Stimulated activated CD4-positive, alpha-beta T cell treated with anti-CD3 and anti-CD28 coated beads, Interleukin-1b, Interleukin-23, amount 100 ng/mL, for 4 hours (primary cell): ENCODE measurements at regions not wholly inside any gene's neighbourhood (a gene's known extent, or its start where the extent isn't known, plus 50 kb on each side); places are given as distances from the start of the nearest gene placed in this dataset.
"Not testable (repeated sequence)": the region's sequence is repeated elsewhere in the genome, so short reads cannot be mapped to it uniquely, and the experiment has no call there.

Experiments used
- DNase-seq, 2 donors: peaks; one replicate each; pipeline ENCODE4 v3.0.0-alpha.2; 2020; ENCODE audit warnings: low read depth in 2 of 2

GRCh38 chr5:124871303-124871702 is 124.9 kb upstream of the ZNF608 start:
- no peak for DNase-seq

DNA sequence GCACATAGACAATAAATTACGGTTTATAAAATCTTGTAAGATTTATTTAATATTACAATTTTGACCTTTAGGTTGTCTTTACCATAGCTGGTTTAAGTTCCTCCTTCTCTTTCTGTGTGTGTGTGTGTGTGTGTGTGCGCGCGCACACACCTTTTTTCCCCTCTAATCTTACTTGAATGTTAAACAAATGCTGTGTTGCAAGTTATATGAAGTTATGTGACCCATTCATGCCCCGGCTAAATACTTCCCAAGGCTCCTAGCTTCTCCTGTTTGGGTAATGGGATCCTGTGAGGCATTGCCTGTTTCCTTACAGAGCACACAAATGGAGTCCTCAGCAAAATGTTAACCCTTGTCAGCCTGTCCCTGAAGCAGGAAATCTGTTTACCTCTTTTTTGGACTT is 125.6 kb upstream of the ZNF608 start:
- DNase-seq = no peak

- DNase-seq = no peak
Observed at GRCh38 chr5:124872615-124873014, 126.2 kb upstream of the ZNF608 start.

DNA sequence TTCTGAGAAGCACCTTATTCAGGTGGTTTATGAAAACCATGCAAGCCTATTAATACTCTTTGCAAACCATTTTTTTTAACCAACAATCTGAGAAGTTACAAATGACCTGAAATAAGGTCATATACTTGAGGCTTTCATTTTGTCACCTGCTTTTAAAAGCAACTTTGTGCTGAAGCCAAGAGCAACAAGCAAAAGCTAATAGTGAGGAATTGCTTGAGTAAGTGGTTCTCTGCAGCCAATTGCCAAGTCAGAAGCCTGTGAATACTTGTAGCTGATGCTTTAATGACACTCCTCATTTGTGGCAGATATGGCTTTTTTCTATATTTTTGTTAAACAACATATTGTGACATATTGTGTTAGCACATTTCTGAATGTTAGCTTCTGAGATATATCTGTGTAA is 126.7 kb upstream of the ZNF608 start:
- DNase-seq = no peak

DNA sequence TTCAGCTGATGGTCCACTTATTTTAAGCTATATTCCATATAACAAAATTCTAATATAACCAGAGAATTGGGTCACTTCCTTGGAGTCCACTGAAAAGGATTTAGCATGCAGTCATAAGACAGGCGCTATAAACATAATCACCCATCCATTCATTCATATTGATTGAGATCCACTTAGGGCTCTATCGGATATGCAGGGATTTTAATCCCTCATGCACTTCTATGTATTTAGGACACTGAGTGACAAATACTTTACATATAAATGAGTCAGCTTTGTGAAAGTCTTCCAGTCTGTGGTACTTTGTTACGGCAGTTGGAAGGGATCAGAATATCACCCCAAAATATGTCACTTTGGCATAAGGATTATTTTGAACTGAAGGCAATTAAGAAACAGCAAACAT is 127.3 kb upstream of the ZNF608 start:
- no peak for DNase-seq

DNA sequence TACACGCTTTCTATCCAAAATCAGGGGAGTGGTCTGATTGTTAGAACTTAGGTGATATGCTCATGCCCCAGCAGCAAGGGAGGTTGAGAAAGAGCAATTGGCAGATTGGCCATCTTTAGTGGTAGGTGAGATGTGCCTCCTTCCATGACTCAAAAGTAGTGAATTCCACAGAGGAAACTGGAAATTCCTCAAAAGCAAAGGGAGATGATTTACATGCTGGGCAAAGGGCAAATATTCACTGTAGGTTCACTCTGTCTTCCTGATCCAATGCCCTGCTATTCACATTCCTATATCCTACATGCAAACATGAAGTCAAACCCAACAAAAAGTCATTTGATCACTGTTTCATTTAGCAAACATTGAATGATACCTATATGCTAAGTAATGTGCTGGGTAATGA is 130.1 kb upstream of the ZNF608 start:
- no peak for DNase-seq

GRCh38 chr5:124876983-124877382 is 130.5 kb upstream of the ZNF608 start:
- DNase-seq = no peak

DNA sequence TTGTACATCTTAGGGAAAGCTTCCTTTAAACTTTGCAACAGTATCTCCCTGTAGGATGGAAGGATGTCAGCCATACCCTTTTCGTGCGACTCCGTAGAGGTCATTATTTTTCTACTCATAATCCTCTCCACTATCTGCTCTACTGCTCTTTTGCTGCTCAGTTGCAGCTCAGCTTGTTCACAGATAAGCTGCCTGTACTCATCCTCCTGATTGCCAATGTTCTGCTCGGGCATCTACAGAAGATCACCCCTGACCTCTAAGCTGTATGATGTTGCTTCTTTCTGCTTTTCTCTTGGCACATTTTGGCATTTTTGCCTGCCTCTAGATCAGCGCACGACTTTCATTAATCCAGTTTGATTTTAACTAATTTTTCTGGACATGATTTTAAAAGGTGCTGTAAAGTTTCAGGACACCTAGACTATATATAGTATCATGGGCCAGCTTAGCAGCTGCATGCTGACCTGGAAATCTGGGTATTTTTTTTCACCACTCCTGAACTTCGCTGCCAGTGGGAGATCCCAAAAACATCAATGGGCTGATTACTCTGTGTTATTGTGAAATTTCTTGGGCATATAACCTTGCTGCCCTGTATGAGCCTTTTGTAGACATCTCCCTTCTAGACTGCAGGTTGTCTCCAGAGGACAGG is 131.2 kb upstream of the ZNF608 start:
- DNase-seq = no peak

DNA sequence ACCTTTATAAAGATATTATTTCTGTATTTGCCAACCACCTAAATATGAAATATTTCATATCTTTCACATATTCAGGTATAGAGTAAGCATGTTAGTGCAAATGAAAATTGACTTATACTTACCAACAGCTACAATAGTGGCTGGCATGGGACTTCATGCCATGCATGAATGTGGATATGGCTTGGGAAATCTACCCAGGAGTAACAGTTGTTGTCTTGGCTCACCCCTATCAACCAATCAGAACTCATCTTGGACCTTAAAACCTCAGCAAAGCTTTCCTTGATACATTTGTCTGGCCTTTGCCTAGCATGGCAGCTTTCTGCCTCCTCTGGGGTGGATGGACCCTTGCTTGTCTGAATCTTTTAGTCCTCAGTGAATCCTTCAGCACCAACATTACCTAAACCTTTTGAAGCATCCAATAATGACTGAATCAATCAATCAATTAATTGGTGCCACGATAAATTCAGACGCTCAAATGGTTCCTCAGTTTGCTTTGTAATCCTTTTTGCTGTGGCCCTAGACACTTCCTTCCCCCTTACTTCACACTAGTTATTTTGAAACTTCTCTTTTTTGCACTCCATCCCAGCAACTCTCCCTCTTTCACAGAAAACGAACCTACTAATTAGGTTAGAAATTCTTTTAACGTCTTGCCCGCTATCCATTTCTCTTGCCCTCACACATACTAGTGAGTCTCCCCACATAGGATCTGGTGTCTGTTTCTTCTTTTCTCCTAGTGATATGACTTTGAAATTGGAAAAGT is 132.3 kb upstream of the ZNF608 start:
- no peak for DNase-seq

GRCh38 chr5:124880903-124881697 is 134.7 kb upstream of the ZNF608 start:
- no peak for DNase-seq

DNA sequence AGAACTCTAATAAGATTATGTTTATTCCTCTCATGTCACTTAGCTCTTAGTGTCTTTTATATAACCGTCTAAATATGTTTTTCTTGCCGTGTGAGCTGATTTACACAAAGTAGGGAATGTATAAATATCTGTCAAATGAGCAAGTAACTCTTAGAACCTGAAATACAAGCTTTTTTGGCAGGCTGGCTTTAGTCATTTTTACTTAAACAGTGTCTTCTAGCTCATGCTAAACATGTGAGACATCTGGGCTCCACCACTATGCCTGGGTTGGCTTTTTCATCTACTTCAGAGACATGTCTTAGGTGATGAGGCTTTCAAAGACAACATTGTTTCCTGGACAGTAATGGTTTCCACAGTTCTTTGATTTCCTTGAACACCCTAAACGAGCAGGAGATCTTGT is 137.2 kb upstream of the ZNF608 start:
- no peak for DNase-seq

- no peak for DNase-seq
Observed at GRCh38 chr5:124884114-124884513, 137.7 kb upstream of the ZNF608 start.

DNA sequence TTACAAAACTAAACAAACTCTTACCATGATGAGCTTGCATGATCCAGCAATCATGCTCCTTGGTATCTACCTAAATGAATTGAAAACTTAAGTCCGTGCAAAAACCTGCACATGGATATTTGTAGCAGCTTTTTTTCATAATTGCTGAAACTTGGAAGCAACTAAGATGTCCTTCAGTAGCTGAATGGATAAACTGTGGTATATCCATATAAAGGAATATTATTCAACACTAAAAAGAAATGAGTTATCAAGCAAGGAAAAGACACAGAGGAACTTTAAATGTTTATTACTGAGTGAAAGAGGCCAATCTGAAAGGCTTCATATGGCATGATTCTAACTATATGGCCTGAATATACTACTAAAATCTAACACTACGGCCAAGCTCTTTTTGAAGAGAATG is 139.1 kb upstream of the ZNF608 start:
- no peak for DNase-seq

- DNase-seq = no peak
Observed at GRCh38 chr5:124887223-124887622, 140.8 kb upstream of the ZNF608 start.

DNA sequence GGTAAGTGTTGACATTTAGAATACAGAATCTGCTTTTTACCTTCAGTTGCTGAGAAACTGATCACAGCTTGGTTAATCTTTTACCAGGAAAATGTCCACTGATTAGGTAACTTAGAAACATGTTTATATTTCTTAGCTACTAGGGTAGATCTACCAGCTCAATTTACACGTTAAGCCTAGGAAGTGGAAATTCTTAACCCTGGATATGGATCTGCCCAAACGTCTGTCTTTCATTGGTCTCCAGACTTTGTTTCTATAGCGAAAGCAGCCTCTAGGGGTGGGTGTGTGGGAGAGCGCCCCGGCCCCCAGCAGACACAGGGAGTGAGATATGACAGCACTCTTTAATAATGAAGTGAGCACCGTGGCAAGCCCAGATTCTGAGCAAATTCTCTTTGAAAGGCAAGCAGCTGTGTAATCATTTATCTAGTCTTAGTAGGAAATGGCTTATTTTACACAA is 141.6 kb upstream of the ZNF608 start:
- no peak for DNase-seq

DNA sequence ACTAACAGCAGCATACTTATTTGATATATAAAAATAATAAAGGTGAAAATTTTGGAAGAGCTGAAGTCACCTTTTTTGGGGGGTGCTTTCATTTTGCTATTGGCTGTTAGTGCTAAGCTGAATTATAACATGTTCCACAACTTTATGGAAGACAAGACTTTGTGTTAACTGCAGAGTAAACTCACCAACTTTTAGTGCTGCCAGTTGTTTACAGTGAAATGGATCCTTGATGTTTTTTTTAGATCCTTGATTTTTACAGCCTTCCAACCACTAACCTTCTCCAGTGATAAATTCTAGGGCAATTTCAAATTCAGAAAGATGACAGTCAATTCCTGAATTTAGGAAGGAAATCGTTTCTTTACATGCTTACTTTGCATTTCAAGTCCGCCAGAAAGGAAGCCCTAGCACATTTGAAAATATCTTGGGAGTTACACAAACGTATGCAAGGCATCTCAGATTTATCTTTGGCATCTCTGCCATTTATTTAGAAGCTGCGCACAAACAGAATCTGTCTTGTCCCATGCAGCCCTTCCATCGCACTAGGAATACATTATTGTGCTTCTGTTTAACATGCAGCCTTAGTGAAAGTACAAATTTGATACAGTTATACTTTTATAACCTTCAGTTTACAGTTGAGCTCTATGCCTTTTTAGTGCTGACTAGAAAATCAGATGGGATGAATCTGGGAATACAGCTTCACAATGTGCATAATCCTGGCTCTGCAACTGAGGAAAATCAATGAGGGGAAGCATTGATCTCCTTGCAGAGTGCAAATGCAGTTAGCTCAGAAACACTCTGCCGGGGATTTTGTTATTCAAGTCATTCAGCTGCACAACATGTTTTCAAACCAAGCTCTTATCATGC is 142.4 kb upstream of the ZNF608 start:
- DNase-seq = no peak

GRCh38 chr5:124889486-124889825 is 143.0 kb upstream of the ZNF608 start:
- no peak for DNase-seq

DNA sequence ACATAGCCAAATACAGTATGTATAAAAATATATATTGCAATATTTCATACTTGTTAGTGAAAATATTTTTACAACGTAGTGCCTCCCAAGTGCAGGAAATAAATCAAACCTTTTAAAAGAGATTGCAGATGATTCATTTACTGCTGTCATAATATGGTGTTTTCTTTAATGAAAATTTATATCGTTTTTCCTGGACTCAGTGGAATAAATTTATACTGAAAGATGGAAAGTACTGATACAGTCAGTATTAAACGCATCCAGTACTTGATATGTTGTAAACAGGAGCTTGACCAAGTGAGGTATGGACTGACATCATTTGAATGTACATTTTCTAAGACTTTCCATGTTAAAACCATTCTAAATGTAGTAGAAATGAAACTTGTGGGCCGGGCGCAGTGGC is 143.4 kb upstream of the ZNF608 start:
- DNase-seq = no peak

GRCh38 chr5:124890442-124890841 is 144.0 kb upstream of the ZNF608 start:
- not testable (repeated sequence) for DNase-seq

- no peak for DNase-seq
Observed at GRCh38 chr5:124891179-124891578, 144.7 kb upstream of the ZNF608 start.

GRCh38 chr5:124892185-124892848 is 145.9 kb upstream of the ZNF608 start:
- no peak for DNase-seq
